Dedifferentiated amniotic fluid mesenchymal stem cell (primary cell): ENCODE measurements at regions not wholly inside any gene's neighbourhood (a gene's known extent, or its start where the extent isn't known, plus 50 kb on each side); places are given as distances from the start of the nearest gene placed in this dataset.

Source experiments
- DNase-seq: peaks from one replicate; pipeline ENCODE4 v3.0.0-alpha.2; 2016; ENCODE audit errors: extremely low spot score

GRCh38 chr4:180565856-180566431, 1677.3 kb upstream of the TENM3 start:
- no peak for DNase-seq

GRCh38 chr4:180566492-180566891, 1676.7 kb upstream of the TENM3 start:
- no peak for DNase-seq

GRCh38 chr4:180567080-180567479, 1676.1 kb upstream of the TENM3 start:
- no peak for DNase-seq

- no peak for DNase-seq
These were observed 1671.6 kb upstream of the TENM3 start for GRCh38 chr4:180571516-180572055.

DNA sequence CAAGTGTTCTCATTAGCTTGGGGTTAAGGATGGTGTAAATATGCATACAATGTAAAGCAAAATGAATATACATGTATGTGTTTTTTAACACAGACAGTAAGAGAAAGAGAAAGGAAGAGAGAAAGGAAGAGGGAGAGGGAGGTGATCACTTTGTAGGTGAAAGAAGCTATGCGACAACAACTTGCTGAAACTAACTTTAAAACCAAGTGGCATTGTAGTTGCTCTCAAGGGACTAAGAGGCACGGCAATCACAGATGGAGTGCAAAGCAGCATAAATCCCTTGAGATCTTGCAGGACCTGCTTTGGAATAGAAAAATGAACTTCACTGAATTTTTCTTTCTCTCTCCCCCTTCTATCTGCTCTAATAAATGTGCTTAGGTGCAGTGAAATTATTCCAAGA, 1665.0 kb upstream of the TENM3 start:
- DNase-seq = no peak

DNA sequence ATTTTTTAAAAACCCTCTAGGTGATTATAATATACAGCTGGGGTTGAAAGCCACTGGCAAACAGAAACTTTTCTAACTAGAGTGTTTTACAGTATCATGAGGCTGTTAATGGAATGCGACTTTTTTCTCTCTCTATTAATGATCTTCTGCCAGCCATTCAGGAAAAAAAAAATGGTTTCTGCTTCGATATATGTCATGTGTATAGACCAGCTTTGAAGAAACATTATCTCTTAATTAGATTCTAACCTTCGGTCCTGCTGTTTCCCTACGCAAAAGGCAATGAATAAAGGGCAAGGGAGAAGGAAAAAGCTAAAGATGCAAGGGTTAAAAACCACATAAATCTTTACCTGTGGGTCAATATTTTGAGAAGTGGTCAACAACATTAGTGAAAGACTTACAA, 1662.1 kb upstream of the TENM3 start:
- DNase-seq = no peak

DNA sequence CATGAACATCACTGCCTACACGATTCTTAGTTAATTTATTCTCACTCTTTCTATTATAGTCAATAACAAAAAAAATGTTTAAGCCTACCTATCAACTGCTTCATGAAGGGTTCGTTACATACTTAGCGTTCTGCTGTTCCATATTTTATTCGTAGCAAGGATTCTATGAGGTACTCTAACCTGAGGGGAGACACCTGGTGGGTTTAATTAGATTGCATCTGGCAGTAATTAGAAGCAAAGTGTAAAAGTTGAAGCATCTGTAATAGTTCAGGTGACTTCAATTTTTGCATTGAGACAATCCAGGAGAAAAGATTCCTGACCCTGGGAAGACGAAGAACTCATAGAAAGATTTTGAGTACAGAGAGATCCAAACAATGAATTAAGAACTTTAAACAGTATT, 1655.8 kb upstream of the TENM3 start:
- no peak for DNase-seq

GRCh38 chr4:180589575-180589974, 1653.6 kb upstream of the TENM3 start:
- no peak for DNase-seq

- no peak for DNase-seq
These were observed 1646.2 kb upstream of the TENM3 start for GRCh38 chr4:180596888-180597483.

- DNase-seq = no peak
These were observed 1644.9 kb upstream of the TENM3 start for GRCh38 chr4:180598281-180598680.

DNA sequence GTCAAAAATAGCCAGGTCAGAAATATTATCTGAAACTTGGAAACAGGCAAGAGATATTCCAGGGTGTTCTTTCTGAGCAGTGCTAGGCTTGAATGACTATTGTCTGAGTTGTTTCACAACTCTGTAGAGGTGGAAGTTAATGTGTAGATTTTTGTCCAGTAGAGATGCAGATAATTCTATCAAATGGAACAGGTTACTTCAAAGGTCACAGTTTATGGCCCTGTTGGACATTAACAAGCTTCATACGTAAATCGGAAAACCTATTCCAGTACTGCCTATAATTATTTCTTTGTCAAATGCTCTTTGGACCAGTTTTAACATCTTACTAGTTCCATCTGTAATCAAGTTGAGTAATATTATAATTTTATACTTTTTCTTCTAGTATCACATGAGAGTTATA, 1639.4 kb upstream of the TENM3 start:
- no peak for DNase-seq

GRCh38 chr4:180610324-180610723, 1632.9 kb upstream of the TENM3 start:
- no peak for DNase-seq

- no peak for DNase-seq
These were observed 1627.5 kb upstream of the TENM3 start for GRCh38 chr4:180615746-180616145.

GRCh38 chr4:180617196-180617595, 1626.0 kb upstream of the TENM3 start:
- no peak for DNase-seq

- no peak for DNase-seq
These were observed 1624.8 kb upstream of the TENM3 start for GRCh38 chr4:180618396-180618795.

DNA sequence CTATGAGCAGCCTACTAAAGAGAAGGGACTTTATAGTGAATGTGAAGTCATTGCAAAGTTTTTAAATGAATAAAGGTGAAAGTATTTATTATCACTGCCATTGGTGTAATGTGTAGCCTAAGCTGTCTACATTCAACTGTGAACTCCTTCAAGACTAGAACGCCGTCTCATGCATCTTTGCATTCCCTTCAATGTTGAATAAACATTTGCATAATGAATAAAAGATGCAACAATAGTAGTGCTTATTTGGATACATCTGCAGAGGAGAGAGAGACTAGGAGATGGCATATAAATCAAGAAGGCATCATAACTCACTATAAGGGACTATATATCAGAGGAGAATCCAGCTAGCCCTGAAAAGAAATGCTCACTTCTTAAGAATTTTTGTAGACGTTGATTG, 1623.8 kb upstream of the TENM3 start:
- DNase-seq = no peak

DNA sequence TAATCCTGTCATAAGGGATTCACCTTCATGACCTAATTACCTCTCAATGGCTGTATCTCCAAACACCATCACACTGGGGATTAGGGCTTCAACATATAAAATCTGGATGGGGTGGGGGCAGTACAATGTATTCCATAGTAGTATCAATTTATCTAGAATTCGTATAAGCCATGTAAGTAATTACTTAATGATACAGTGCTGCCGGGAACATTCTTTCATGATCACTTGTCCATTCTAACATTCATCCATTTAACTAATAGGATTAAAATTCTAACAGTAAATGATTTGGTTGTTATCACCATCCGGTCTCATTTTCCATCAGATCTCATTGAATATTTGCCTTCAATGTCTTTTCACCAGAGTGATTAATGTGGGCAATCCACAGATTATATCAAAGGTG, 1620.9 kb upstream of the TENM3 start:
- no peak for DNase-seq

GRCh38 chr4:180625653-180626052, 1617.5 kb upstream of the TENM3 start:
- no peak for DNase-seq

GRCh38 chr4:180630012-180630665, 1613.1 kb upstream of the TENM3 start:
- no peak for DNase-seq

- no peak for DNase-seq
These were observed 1608.9 kb upstream of the TENM3 start for GRCh38 chr4:180634306-180634705.

GRCh38 chr4:180635281-180635680, 1607.9 kb upstream of the TENM3 start:
- DNase-seq = no peak

DNA sequence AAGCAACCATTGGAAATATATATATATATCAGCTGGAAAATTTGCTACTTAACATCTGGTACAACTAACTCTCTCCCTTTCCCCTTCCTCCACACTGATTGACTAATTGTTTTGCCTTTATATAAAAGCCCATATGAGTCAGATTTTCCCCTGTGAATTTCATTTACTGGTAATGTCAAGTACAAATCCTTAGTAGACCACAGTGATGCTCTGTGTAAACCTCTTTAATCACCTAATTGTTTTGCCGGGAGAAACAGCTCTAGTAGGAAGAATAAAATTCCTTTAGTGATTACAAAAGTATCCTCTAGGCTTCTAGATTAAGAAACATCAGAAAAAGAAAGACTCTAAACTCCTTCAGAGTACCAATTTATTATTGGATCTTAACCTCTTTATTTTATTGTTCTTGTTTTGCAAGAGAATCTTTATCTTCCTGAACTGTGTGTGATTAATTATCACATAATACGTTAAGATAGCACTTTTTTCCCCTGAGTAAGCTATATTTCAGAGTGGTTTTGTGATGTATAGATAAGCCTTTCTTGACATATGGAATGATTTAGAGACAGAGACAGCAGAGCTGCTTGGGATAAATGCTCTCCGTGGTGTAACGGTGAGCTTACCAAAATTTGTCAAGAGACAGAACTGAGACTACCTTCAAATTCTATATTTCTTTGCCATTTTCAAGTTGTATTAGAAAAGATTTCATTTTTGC, 1606.4 kb upstream of the TENM3 start:
- peak; percentile 78 for DNase-seq

GRCh38 chr4:180637616-180638015, 1605.6 kb upstream of the TENM3 start:
- no peak for DNase-seq
